ENCODE measurements at regions not wholly inside any gene's neighbourhood (a gene's known extent, or its start where the extent isn't known, plus 50 kb on each side); places are given as distances from the start of the nearest gene placed in this dataset.

DNA sequence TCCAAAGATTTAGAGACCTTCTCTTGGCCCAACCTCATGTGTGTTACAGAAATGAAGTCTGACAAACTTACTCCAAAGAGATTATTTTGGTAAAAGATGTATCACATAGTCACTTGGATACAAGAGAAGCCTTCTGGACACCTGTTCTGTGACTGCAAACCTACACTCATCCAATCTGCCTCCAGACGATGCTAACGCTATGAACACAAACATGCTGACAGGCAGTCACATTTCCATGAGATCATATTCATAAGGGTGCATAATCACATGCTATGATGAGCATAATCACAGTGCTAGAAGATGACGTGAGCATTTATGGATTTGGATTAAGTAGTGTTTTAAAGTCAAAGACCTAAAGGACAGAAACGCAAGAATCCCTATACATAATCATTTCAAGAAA is 340.2 kb downstream of the HACE1 start:
- Histone ChIP-seq H3K56ac (replicated peaks; ENCODE audit: insufficient read length, low read depth, low read length) (no peak overlapping the region), H3K9me3 (ENCODE audit: insufficient read depth in 2 of 2, low read depth in 1 of 2, low read length in 1 of 2) (no peaks in the 10 kb centered on the region), H2AFZ (ENCODE audit: low read length) (no peak overlapping the region), H3K36me3 (ENCODE audit: control insufficient read depth in 2 of 4, insufficient read depth in 4 of 4, low read length in 3 of 4) (no peaks in the 10 kb centered on the region), H3K9ac (replicated peaks in 1 of 4; ENCODE audit: extremely low read depth in 1 of 4, low read depth in 3 of 4, low read length in 3 of 4) (no peak overlapping the region), H3K27me3 (replicated peaks in 1 of 4; ENCODE audit: control insufficient read depth in 3 of 4, extremely low read depth in 1 of 4, insufficient read depth in 3 of 4, low read length in 3 of 4) (no peaks in the 10 kb centered on the region), H3K14ac (ENCODE audit: insufficient read length) (no peak overlapping the region), H3K27ac (ENCODE audit: low read depth, low read length) (no peak overlapping the region), H3K18ac (ENCODE audit: extremely low read depth, low read length) (no peak overlapping the region), H3K4me2 (ENCODE audit: insufficient read depth in 1 of 2, low read depth in 2 of 2, low read length in 2 of 2) (no peak overlapping the region), H3K4me3 (ENCODE audit: extremely low read depth in 1 of 4, insufficient read depth in 2 of 4, low read depth in 3 of 4, low read length in 4 of 4) (no peak overlapping the region), H2BK15ac (ENCODE audit: low read length) (no peak overlapping the region), H4K8ac (ENCODE audit: extremely low read depth, insufficient read depth, low read length) (no peak overlapping the region), H2BK120ac (replicated peaks; ENCODE audit: low read depth, low read length) (no peak overlapping the region), H3K4me1 (replicated peaks in 1 of 4; ENCODE audit: control insufficient read depth in 3 of 4, insufficient read depth in 4 of 4, low read length in 3 of 4) (no peaks in the 10 kb centered on the region), H4K20me1 (replicated peaks in 1 of 2; ENCODE audit: control insufficient read depth in 1 of 2, insufficient read depth in 2 of 2, low read length in 2 of 2) (no peaks in the 10 kb centered on the region), H3K23ac (ENCODE audit: insufficient read length) (no peak overlapping the region), H2AK5ac (ENCODE audit: low read depth, low read length) (no peak overlapping the region), H4K91ac (replicated peaks; ENCODE audit: insufficient read length, low read length) (no peak overlapping the region), H4K5ac (ENCODE audit: insufficient read length, low read depth, low read length) (no peak overlapping the region), H3K79me1 (ENCODE audit: low read depth, low read length) (no peaks in the 10 kb centered on the region), H3K23me2 (ENCODE audit: low read depth, low read length) (no peaks in the 10 kb centered on the region), H3K4ac (replicated peaks; ENCODE audit: insufficient read length, low read depth, low read length) (no peak overlapping the region), H2BK20ac (ENCODE audit: low read length) (no peak overlapping the region), H2BK12ac (ENCODE audit: low read depth, low read length) (no peak overlapping the region), H3K79me2 (ENCODE audit: control insufficient read depth in 1 of 2, insufficient read depth in 2 of 2, low read length in 2 of 2) (no peaks in the 10 kb centered on the region), H2BK5ac (ENCODE audit: low read depth, low read length) (no peak overlapping the region)
- ChIA-PET POLR2A (ENCODE audit: partially characterized antibody) (no interaction called here), CTCF (ENCODE audit: partially characterized antibody) (no interaction called here)
- DNase-seq (ENCODE audit: low read depth in 1 of 2, low spot score in 2 of 2) = no peak
- 89% methylated on average over 4 of the region's 4 CpGs; no CpG with 5 or more reads in 1 of the 2 experiments for WGBS, 2 experiments (ENCODE audit: extremely low coverage in 1 of 2, insufficient coverage in 1 of 2, insufficient read length in 1 of 2, insufficient replicate concordance in 2 of 2, low coverage in 1 of 2, low lambda C conversion rate in 2 of 2, missing lambda C conversion rate in 1 of 2)
- no peak for FAIRE-seq
- TF ChIP-seq ASH2L (IDR thresholded peaks at IDR 0.05; ENCODE audit: low read length) (no peak), RAD21 (IDR thresholded peaks at IDR 0.05 in 1 of 2, conservative IDR thresholded peaks at IDR 0.05 in 1 of 2; ENCODE audit: low read depth in 2 of 2, low read length in 2 of 2) (no peak), POLR2AphosphoS5 (IDR thresholded peaks at IDR 0.05; ENCODE audit: low read depth, low read length) (no peak), SIN3A (conservative IDR thresholded peaks at IDR 0.05 in 1 of 2, IDR thresholded peaks at IDR 0.05 in 1 of 2; ENCODE audit: low read depth in 1 of 2, low read length in 2 of 2) (no peak)
- TF ChIP-seq, protein P1, sequence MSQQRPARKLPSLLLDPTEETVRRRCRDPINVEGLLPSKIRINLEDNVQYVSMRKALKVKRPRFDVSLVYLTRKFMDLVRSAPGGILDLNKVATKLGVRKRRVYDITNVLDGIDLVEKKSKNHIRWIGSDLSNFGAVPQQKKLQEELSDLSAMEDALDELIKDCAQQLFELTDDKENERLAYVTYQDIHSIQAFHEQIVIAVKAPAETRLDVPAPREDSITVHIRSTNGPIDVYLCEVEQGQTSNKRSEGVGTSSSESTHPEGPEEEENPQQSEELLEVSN (IDR thresholded peaks at IDR 0.05) = no peak

Data from H1 (cell line).